T1000 (cell line): ENCODE measurements at regions not wholly inside any gene's neighbourhood (a gene's known extent, or its start where the extent isn't known, plus 50 kb on each side); places are given as distances from the start of the nearest gene placed in this dataset.
"Not testable (repeated sequence)": the region's sequence is repeated elsewhere in the genome, so short reads cannot be mapped to it uniquely, and the experiment has no call there.

Experiments used
- DNase-seq: peaks from one replicate; lab custom pipeline; 2025; ENCODE audit warnings: mixed read lengths; lab: John Stamatoyannopoulos, UW

GRCh38 chr12:112710414-112710813 is 81.1 kb upstream of the RPH3A start:
- DNase-seq, result no peak

- DNase-seq, result no peak
Observed at GRCh38 chr12:112711026-112711425, 80.5 kb upstream of the RPH3A start.

GRCh38 chr12:112711507-112711906 is 80.0 kb upstream of the RPH3A start:
- DNase-seq, result no peak

DNA sequence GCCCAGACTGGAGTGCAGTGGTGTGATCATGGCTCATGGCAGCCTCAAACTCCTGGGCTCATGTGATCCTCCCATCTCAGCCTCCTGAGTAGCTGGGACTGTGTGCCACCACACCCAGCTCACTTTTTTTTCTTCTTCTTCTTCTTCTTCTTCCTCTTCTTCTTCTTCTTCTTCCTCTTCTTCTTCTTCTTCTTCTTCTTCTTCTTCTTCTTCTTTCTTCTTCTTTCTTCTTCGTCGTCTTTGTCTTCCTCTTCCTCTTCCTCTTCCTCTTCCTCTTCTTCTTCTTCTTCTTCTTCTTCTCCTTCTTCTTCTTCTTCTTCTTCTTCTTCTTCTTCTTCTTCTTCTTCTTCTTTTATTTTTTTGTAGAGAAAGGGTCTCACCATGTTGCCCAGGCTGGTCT is 78.8 kb upstream of the RPH3A start:
- DNase-seq, result not testable (repeated sequence)

DNA sequence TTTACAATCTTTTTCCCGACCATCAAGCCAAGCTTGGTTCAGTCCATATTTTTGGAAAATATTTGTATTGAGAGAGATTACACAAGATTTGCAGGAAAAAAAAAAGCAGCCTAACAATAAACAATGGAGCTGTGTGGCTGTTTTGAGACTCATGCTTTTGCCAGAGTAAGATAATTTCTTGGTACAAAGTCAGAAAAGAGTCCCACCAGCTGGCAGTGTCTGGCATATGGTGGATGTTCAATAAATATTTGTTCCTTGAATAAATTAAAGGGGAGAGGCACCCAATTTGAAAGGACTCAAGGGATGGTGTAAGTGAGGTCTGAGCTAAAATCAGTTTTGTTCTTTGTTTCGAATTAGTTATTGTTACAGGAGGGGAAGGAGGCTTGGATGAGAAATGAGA is 78.1 kb upstream of the RPH3A start:
- DNase-seq, result no peak

DNA sequence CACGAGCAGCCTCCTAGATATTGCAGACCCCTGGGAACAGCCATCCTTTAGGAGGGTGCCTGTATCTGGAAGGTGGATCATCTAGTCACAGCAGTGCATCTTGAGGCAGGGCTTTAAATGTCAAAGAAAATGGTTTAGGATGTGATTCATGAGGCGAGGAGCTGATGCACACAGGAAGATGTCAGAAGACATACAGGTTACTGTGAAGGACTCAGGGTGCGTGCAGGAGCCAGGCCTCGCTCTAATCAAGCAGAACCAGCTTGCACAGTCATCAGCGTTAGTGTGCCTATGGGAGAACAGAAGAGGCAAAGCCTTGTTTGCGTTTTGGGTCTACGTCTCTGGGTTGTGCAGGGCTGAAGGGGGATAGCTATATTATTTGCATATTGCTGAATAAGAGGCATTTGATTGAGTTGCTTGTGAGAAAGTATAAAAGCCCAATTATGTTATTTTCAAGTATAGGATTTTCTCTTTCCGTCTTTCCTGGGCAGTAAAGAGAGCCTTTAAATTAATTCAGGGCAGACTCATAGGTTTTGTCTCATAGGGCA is 77.3 kb upstream of the RPH3A start:
- DNase-seq, result no peak

DNA sequence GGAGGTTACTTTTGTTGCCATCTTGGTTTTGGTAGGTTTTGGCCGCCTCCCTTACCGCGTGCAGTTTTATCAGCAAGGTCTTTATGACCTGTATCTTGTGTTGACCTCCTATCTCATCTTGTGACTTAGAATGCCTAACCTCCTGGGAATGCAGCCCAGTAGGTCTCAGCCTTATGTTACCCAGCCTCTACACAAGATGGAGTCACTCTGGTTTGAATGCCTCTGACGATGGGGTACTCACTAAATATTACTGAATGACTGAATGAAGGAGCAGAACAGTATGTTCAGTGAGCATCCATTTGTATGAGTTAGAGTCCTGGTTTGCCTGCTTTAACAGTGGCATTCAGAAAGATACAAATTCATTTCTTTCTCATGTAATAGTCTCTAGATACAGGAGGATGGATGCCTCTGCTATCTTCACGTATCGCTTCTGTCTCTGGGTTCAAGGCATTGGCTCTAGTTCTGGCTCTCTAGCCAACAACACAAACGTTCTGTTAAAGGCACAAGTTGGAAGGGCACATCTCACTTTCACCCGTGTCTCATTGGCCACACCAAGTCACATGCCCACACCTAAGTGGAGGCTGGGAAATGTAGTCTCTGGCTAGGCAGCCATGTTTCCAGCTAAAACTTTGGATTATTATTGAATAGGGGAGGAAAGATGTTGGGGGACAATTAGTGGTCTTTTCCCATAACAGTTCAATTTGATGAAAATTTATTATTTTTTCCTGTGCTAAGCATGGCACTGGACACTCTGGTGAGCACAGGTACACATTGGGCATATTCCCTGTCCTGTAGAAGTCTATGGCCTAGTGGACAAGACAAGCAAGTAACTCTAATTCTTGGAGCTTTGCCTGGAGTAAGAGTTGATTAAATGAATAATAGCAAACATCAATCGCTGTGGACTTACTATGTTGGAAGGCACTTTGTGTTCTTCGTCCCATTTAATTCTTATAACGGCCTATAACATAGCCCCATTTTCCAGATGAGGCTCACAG is 75.2 kb upstream of the RPH3A start:
- no peak for DNase-seq

- no peak for DNase-seq
Observed at GRCh38 chr12:112728864-112729263, 62.7 kb upstream of the RPH3A start.

- no peak for DNase-seq
Observed at GRCh38 chr12:112734859-112735695, 56.5 kb upstream of the RPH3A start.

- no peak for DNase-seq
Observed at GRCh38 chr12:112738531-112738930, 53.0 kb upstream of the RPH3A start.

- DNase-seq, result no peak
Observed at GRCh38 chr12:112740387-112740934, 51.1 kb upstream of the RPH3A start.

DNA sequence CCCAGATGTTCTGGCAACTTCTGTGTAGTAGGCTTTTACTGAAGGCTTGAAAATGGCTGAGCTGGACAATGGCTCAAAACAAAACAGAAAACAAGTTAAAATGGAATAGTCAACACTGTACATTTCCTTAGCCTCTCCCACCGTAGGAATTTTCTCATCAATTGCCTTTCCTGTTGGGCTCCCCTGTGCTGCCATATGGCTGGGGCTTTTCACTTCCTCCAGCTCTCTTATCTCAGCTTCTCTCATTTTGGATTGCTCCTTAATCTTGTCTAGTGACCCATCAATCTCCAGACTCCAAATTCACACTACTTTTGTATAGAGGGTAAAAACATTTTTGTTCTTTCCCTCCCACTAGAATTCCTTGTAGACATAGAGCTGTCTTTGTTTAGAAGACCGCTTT is 50.4 kb upstream of the RPH3A start:
- DNase-seq, result no peak
